ENCODE measurements at regions not wholly inside any gene's neighbourhood (a gene's known extent, or its start where the extent isn't known, plus 50 kb on each side); places are given as distances from the start of the nearest gene placed in this dataset.

DNA sequence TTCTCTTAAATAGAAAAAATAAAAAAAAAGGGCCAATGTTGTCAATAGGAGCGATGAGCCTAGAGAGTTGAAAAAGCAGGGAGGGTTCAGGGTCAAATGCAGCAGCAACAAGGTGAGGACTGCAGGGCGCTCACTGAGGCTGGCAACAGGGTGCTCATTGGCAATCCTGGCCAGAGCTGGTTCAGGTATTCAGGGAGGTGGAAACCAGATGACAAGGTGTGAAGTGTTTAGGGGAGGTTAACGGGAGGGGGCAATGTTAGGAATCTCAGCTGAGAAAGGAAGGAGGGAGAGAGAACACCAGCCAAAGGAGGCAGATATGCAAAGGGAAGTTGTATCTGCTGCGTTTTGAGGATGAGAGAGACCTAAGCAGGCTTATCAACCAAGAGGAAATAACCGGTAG, 129.8 kb upstream of the DAB1 start (continued):
- TF ChIP-seq KDM4B (IDR thresholded peaks at IDR 0.05; ENCODE audit: borderline replicate concordance in 2 of 2, low read depth in 1 of 2) (no peak), KLF6 (CRISPR knock-in tag; IDR thresholded peaks at IDR 0.05; ENCODE audit: borderline replicate concordance) (no peak), DACH1 (IDR thresholded peaks at IDR 0.05; ENCODE audit: partially characterized antibody) (no peak), L3MBTL2 (IDR thresholded peaks at IDR 0.05) (no peak), RBM25 (IDR thresholded peaks at IDR 0.05; ENCODE audit: low read depth, low read length, severe bottlenecking) (no peak), ZNF699 (CRISPR knock-in tag; IDR thresholded peaks at IDR 0.05; ENCODE audit: insufficient replicate concordance) (no peak)
- TF ChIP-seq, protein P1, sequence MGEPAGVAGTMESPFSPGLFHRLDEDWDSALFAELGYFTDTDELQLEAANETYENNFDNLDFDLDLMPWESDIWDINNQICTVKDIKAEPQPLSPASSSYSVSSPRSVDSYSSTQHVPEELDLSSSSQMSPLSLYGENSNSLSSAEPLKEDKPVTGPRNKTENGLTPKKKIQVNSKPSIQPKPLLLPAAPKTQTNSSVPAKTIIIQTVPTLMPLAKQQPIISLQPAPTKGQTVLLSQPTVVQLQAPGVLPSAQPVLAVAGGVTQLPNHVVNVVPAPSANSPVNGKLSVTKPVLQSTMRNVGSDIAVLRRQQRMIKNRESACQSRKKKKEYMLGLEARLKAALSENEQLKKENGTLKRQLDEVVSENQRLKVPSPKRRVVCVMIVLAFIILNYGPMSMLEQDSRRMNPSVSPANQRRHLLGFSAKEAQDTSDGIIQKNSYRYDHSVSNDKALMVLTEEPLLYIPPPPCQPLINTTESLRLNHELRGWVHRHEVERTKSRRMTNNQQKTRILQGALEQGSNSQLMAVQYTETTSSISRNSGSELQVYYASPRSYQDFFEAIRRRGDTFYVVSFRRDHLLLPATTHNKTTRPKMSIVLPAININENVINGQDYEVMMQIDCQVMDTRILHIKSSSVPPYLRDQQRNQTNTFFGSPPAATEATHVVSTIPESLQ (CRISPR knock-in tag; IDR thresholded peaks at IDR 0.05), result no peak
- TF ChIP-seq, protein P2, sequence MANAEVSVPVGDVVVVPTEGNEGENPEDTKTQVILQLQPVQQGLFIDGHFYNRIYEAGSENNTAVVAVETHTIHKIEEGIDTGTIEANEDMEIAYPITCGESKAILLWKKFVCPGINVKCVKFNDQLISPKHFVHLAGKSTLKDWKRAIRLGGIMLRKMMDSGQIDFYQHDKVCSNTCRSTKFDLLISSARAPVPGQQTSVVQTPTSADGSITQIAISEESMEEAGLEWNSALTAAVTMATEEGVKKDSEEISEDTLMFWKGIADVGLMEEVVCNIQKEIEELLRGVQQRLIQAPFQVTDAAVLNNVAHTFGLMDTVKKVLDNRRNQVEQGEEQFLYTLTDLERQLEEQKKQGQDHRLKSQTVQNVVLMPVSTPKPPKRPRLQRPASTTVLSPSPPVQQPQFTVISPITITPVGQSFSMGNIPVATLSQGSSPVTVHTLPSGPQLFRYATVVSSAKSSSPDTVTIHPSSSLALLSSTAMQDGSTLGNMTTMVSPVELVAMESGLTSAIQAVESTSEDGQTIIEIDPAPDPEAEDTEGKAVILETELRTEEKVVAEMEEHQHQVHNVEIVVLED (CRISPR knock-in tag; IDR thresholded peaks at IDR 0.05), result no peak

- no peaks in the 10 kb centered on the region for H4K20me1 ChIP-seq (replicated peaks; ENCODE audit: control insufficient read depth, insufficient read depth, low read length)
- no peaks in the 10 kb centered on the region for H3K36me3 ChIP-seq (ENCODE audit: control insufficient read depth, insufficient read depth, low read length)
- no peak for ATAC-seq
- no peak for DNase-seq (ENCODE audit: extremely low read depth in 1 of 4, low spot score in 3 of 4)
- CTCF ChIA-PET (ENCODE audit: low intra/inter-chr PET ratio), result no interaction called here
- in situ Hi-C loops (cut with MboI) (no loop called here), intact Hi-C loops (cut with micrococcal nuclease) (no loop called here)
- H3K79me2 ChIP-seq (ENCODE audit: control insufficient read depth, insufficient read depth, low read length), result no peaks in the 10 kb centered on the region
- no peaks in the 10 kb centered on the region for H3K27me3 ChIP-seq (ENCODE audit: control insufficient read depth in 2 of 2, insufficient read depth in 2 of 2, low read length in 2 of 2)
- POLR2A ChIA-PET, result no interaction called here
- 0% methylated on average over 4 of the region's 4 CpGs for WGBS (ENCODE audit: insufficient coverage, low coverage, missing lambda C conversion rate)
- H2AFZ ChIP-seq (ENCODE audit: low read depth, low read length), result no peak overlapping the region
- H3K4me2 ChIP-seq (ENCODE audit: insufficient read depth, low read length), result no peak overlapping the region
- H3K9ac ChIP-seq (ENCODE audit: insufficient read depth in 1 of 2, low read depth in 2 of 2, low read length in 2 of 2), result no peak overlapping the region
- no peaks in the 10 kb centered on the region for H3K9me3 ChIP-seq (replicated peaks; ENCODE audit: control insufficient read depth, insufficient read depth, low read depth, low read length)
- no peaks in the 10 kb centered on the region for H3K9me1 ChIP-seq (ENCODE audit: control insufficient read depth, insufficient read depth, low read length)
- no peak for FAIRE-seq
- H3K27ac ChIP-seq (ENCODE audit: extremely low read depth, low read depth, low read length), result no peak overlapping the region
- no TSS peak for BruUV-seq (replicated peaks)
- H3K4me1 ChIP-seq (replicated peaks in 1 of 2; ENCODE audit: control insufficient read depth in 2 of 2, insufficient read depth in 2 of 2, low read length in 2 of 2), result no peaks in the 10 kb centered on the region
- H3K4me3 ChIP-seq, result no peak overlapping the region
- TF ChIP-seq CREB5 (CRISPR knock-in tag; IDR thresholded peaks at IDR 0.05) (no peak), POLR2AphosphoS2 (IDR thresholded peaks at IDR 0.05; ENCODE audit: low read length) (no peak), TRIM24 (IDR thresholded peaks at IDR 0.05) (no peak), SMARCB1 (IDR thresholded peaks at IDR 0.05; ENCODE audit: insufficient read length, low read depth) (no peak), ZNF75A (CRISPR knock-in tag; IDR thresholded peaks at IDR 0.05) (no peak), POU5F1 (IDR thresholded peaks at IDR 0.05; ENCODE audit: borderline replicate concordance, low read depth, low read length, partially characterized antibody) (no peak), ZNF436 (CRISPR knock-in tag; IDR thresholded peaks at IDR 0.05) (no peak), SMC3 (conservative IDR thresholded peaks at IDR 0.05; ENCODE audit: insufficient read depth, low read depth, low read length) (no peak), ELF1 (tag; IDR thresholded peaks at IDR 0.05) (no peak), MCM2 (IDR thresholded peaks at IDR 0.05; ENCODE audit: low read depth) (no peak), SRSF9 (IDR thresholded peaks at IDR 0.05; ENCODE audit: borderline replicate concordance, low read depth, low read length) (no peak), OTX1 (CRISPR knock-in tag; IDR thresholded peaks at IDR 0.05) (no peak)
Measured at GRCh38 chr1:57551476-57551875, 127.6 kb upstream of the DAB1 start.

Data from K562 (cell line).